Endothelial cell of umbilical vein (primary cell): ENCODE measurements at regions not wholly inside any gene's neighbourhood (a gene's known extent, or its start where the extent isn't known, plus 50 kb on each side); places are given as distances from the start of the nearest gene placed in this dataset.

Source experiments
- EZH2 ChIP-seq: IDR thresholded peaks from 2 replicates; pipeline ENCODE4 v1.6.1; 2012; ENCODE audit warnings: borderline replicate concordance, low read depth, mild to moderate bottlenecking, moderate library complexity, low read length, inconsistent platforms; ENCODE audit not compliant: severe bottlenecking
- GATA2 ChIP-seq: IDR thresholded peaks from 2 replicates; pipeline ENCODE4 v1.7.0; 2011; ENCODE audit warnings: low read depth, mild to moderate bottlenecking, moderate library complexity, mixed read lengths, low read length; ENCODE audit not compliant: insufficient read length, insufficient read depth
- JUN ChIP-seq: IDR thresholded peaks from 2 replicates; pipeline ENCODE4 v1.6.1; 2011; ENCODE audit warnings: borderline replicate concordance, low read depth; ENCODE audit not compliant: insufficient read length, insufficient read depth
- MYC ChIP-seq: IDR thresholded peaks from one replicate; pipeline ENCODE4 v1.6.1; 2011; ENCODE audit warnings: mild to moderate bottlenecking, low read depth, low read length
- POLR2A ChIP-seq: IDR thresholded peaks from 2 replicates; pipeline ENCODE4 v1.6.1; 2012; ENCODE audit warnings: low read depth, mild to moderate bottlenecking, control low read depth, low read length
- POLR2AphosphoS5 ChIP-seq: IDR thresholded peaks from 2 replicates; pipeline ENCODE4 v1.6.1; 2012; ENCODE audit warnings: low read depth, mild to moderate bottlenecking, control low read depth, low read length, moderate library complexity; ENCODE audit not compliant: insufficient read depth
- TF ChIP-seq, protein P1 (sequence below), 2 donors: IDR thresholded peaks; 1 replicate in 1 of 2; 2 replicates in 1 of 2; pipeline ENCODE4 v1.5.1; 2011; ENCODE audit warnings: low read length in 2 of 2, mild to moderate bottlenecking in 2 of 2, moderate library complexity in 2 of 2, control low read depth in 1 of 2, inconsistent platforms in 1 of 2, low read depth in 1 of 2; ENCODE audit not compliant: insufficient read depth in 1 of 2; ENCODE audit errors: extremely low read depth in 1 of 2
- TF ChIP-seq, protein P2 (sequence below): IDR thresholded peaks from 2 replicates; pipeline ENCODE4 v1.6.1; 2011; ENCODE audit not compliant: insufficient read depth, insufficient read length

DNA sequence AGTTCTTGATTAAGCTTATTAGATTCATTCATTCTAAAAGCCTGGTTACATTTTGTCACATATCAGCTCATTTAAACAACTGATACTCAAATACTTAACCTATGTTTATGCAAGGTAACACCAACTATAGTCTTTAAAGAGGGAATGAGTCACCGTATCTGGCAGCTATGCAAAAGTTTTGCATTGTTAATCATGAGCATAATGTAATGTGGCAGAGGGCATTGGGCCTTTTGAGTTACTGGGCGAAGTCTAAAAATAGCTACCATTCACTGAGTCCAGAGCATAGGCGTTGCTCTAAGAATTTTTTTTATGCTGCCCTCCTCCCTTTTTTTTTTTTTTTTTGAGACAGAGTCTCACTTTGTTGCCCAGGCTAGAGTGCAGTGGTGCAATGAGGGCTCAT lies 277.7 kb upstream of the ZNF717 start:
- TF ChIP-seq MYC (no peak), POLR2A (no peak), JUN (no peak), POLR2AphosphoS5 (no peak), EZH2 (no peak), GATA2 (no peak)
- TF ChIP-seq, protein P1, sequence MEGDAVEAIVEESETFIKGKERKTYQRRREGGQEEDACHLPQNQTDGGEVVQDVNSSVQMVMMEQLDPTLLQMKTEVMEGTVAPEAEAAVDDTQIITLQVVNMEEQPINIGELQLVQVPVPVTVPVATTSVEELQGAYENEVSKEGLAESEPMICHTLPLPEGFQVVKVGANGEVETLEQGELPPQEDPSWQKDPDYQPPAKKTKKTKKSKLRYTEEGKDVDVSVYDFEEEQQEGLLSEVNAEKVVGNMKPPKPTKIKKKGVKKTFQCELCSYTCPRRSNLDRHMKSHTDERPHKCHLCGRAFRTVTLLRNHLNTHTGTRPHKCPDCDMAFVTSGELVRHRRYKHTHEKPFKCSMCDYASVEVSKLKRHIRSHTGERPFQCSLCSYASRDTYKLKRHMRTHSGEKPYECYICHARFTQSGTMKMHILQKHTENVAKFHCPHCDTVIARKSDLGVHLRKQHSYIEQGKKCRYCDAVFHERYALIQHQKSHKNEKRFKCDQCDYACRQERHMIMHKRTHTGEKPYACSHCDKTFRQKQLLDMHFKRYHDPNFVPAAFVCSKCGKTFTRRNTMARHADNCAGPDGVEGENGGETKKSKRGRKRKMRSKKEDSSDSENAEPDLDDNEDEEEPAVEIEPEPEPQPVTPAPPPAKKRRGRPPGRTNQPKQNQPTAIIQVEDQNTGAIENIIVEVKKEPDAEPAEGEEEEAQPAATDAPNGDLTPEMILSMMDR (IDR thresholded peaks at IDR 0.05; ENCODE audit: extremely low read depth in 1 of 2, insufficient read depth in 1 of 2, low read depth in 1 of 2, low read length in 2 of 2), result no peak
- TF ChIP-seq, protein P2, sequence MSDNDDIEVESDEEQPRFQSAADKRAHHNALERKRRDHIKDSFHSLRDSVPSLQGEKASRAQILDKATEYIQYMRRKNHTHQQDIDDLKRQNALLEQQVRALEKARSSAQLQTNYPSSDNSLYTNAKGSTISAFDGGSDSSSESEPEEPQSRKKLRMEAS, result no peak
